ENCODE measurements at regions not wholly inside any gene's neighbourhood (a gene's known extent, or its start where the extent isn't known, plus 50 kb on each side); places are given as distances from the start of the nearest gene placed in this dataset.
A peak's percentile ranks its signal among the peaks of the same experiment; 100 is the strongest.
"Not testable (repeated sequence)": the region's sequence is repeated elsewhere in the genome, so short reads cannot be mapped to it uniquely, and the experiment has no call there.

GRCh38 chr15:75776065-75776423 lies 63.4 kb upstream of the CSPG4 start:
- Histone ChIP-seq H3K4me3 (no peak overlapping the region), H4K20me1 (ENCODE audit: low read depth) (no peaks in the 10 kb centered on the region), H3K27me3 (no peaks in the 10 kb centered on the region), H3K4me2 (no peak overlapping the region), H3K9ac (no peak overlapping the region), H3K36me3 (no peaks in the 10 kb centered on the region), H3K79me2 (ENCODE audit: low read depth) (no peaks in the 10 kb centered on the region), H3F3A (ENCODE audit: low read depth) (no peaks in the 10 kb centered on the region), H3K9me3 (ENCODE audit: low read depth) (no peaks in the 10 kb centered on the region), H3K4me1 (peaks cover 8% of the 10 kb centered on the region), H3K27ac (no peak overlapping the region), H2AFZ (replicated peaks) (no peak overlapping the region)
- peaks cover under 1% of the 10 kb centered on the region for H3K27me3 Mint-ChIP-seq (ENCODE audit: insufficient read depth, low read depth)
- H3K4me3 Mint-ChIP-seq = no peak overlapping the region
- H3K9me3 Mint-ChIP-seq = no peaks in the 10 kb centered on the region
- TF ChIP-seq EZH2 (IDR thresholded peaks at IDR 0.05) (no peak), CTCF (IDR thresholded peaks at IDR 0.05) (no peak), EZH2phosphoT487 (IDR thresholded peaks at IDR 0.05) (no peak)
- peak; percentile 3 for DNase-seq (ENCODE audit: low spot score)
- no peaks in the 10 kb centered on the region for H3K36me3 Mint-ChIP-seq
- H3K4me1 Mint-ChIP-seq = peaks cover 23% of the 10 kb centered on the region
- H3K27ac Mint-ChIP-seq = no peak overlapping the region

- peak; percentile 21 for DNase-seq (ENCODE audit: low spot score)
- TF ChIP-seq EZH2phosphoT487 (IDR thresholded peaks at IDR 0.05) = no peak
- no peak for TF ChIP-seq EZH2 (IDR thresholded peaks at IDR 0.05)
- TF ChIP-seq CTCF (IDR thresholded peaks at IDR 0.05) = no peak
- Histone ChIP-seq H3K4me3 (no peak overlapping the region), H3K4me2 (no peak overlapping the region), H3K9me3 (ENCODE audit: low read depth) (no peaks in the 10 kb centered on the region), H3K9ac (no peak overlapping the region), H3K79me2 (ENCODE audit: low read depth) (no peaks in the 10 kb centered on the region), H3K4me1 (peaks cover 11% of the 10 kb centered on the region), H2AFZ (replicated peaks) (no peak overlapping the region), H3K27ac (no peak overlapping the region), H4K20me1 (ENCODE audit: low read depth) (no peaks in the 10 kb centered on the region), H3K27me3 (no peaks in the 10 kb centered on the region), H3F3A (ENCODE audit: low read depth) (no peaks in the 10 kb centered on the region), H3K36me3 (no peaks in the 10 kb centered on the region)
- H3K4me3 Mint-ChIP-seq = no peak overlapping the region
- H3K4me1 Mint-ChIP-seq = peaks cover 26% of the 10 kb centered on the region
- no peaks in the 10 kb centered on the region for H3K9me3 Mint-ChIP-seq
- H3K36me3 Mint-ChIP-seq = no peaks in the 10 kb centered on the region
- H3K27me3 Mint-ChIP-seq (ENCODE audit: insufficient read depth, low read depth) = no peaks in the 10 kb centered on the region
- H3K27ac Mint-ChIP-seq = no peak overlapping the region
Measured at GRCh38 chr15:75775296-75776064, 62.8 kb upstream of the CSPG4 start.

- H3K27ac Mint-ChIP-seq; H3K27me3 Mint-ChIP-seq (ENCODE audit: insufficient read depth, low read depth); H3K9ac ChIP-seq; H3K9me3 Mint-ChIP-seq; DNase-seq (ENCODE audit: low spot score); H3K36me3 ChIP-seq; H3K4me2 ChIP-seq; H3K27me3 ChIP-seq; H2AFZ ChIP-seq (replicated peaks); H3K79me2 ChIP-seq (ENCODE audit: low read depth); H3K36me3 Mint-ChIP-seq; H3K9me3 ChIP-seq (ENCODE audit: low read depth); H3K4me3 ChIP-seq; H3K27ac ChIP-seq; H4K20me1 ChIP-seq (ENCODE audit: low read depth); H3F3A ChIP-seq (ENCODE audit: low read depth); H3K4me3 Mint-ChIP-seq: not testable (repeated sequence)
- peaks cover 11% of the 10 kb centered on the region for H3K4me1 ChIP-seq
- H3K4me1 Mint-ChIP-seq = peaks cover 26% of the 10 kb centered on the region
Measured at GRCh38 chr15:75773974-75774373, 61.3 kb upstream of the CSPG4 start.

- H3K27me3 Mint-ChIP-seq (ENCODE audit: insufficient read depth, low read depth); H3K4me1 ChIP-seq; H3K4me3 ChIP-seq; H3K27me3 ChIP-seq; H3K27ac Mint-ChIP-seq; H3K4me3 Mint-ChIP-seq; H3K79me2 ChIP-seq (ENCODE audit: low read depth); H3K27ac ChIP-seq; H3K36me3 Mint-ChIP-seq; H3K9ac ChIP-seq; H3K36me3 ChIP-seq; DNase-seq (ENCODE audit: low spot score); H3K4me2 ChIP-seq; H3K9me3 Mint-ChIP-seq; H4K20me1 ChIP-seq (ENCODE audit: low read depth); H3K9me3 ChIP-seq (ENCODE audit: low read depth); H3F3A ChIP-seq (ENCODE audit: low read depth): not testable (repeated sequence)
- peak overlapping the region; percentile 28 for H2AFZ ChIP-seq (replicated peaks)
- peaks cover 11% of the 10 kb centered on the region for H3K4me1 Mint-ChIP-seq
Measured at GRCh38 chr15:75771054-75771453, 58.4 kb upstream of the CSPG4 start.
